ENCODE measurements at regions not wholly inside any gene's neighbourhood (a gene's known extent, or its start where the extent isn't known, plus 50 kb on each side); places are given as distances from the start of the nearest gene placed in this dataset.

GRCh38 chr12:58408516-58408915 is 467.1 kb downstream of the ATP23 start:
- TF ChIP-seq CTCF (IDR thresholded peaks at IDR 0.05; ENCODE audit: low read length) (no peak), EZH2 (IDR thresholded peaks at IDR 0.05; ENCODE audit: borderline replicate concordance, low read length) (no peak)
